ENCODE measurements at regions not wholly inside any gene's neighbourhood (a gene's known extent, or its start where the extent isn't known, plus 50 kb on each side); places are given as distances from the start of the nearest gene placed in this dataset.
"Not testable (repeated sequence)": the region's sequence is repeated elsewhere in the genome, so short reads cannot be mapped to it uniquely, and the experiment has no call there.

GRCh38 chr5:86546582-86546981 is 71.2 kb upstream of the COX7C start:
- intact Hi-C loops (cut with DNase I), result no loop called here
- Histone ChIP-seq H3K9me3 (no peaks in the 10 kb centered on the region), H3K36me3 (no peaks in the 10 kb centered on the region), H3K27ac (no peak overlapping the region), H3K4me3 (no peak overlapping the region), H3K4me1 (no peaks in the 10 kb centered on the region), H3K27me3 (no peaks in the 10 kb centered on the region)
- TF ChIP-seq POLR2A (IDR thresholded peaks at IDR 0.05) (no peak), EP300 (IDR thresholded peaks at IDR 0.05) (no peak), POLR2AphosphoS5 (IDR thresholded peaks at IDR 0.05) (no peak)
- TF ChIP-seq, protein P1, sequence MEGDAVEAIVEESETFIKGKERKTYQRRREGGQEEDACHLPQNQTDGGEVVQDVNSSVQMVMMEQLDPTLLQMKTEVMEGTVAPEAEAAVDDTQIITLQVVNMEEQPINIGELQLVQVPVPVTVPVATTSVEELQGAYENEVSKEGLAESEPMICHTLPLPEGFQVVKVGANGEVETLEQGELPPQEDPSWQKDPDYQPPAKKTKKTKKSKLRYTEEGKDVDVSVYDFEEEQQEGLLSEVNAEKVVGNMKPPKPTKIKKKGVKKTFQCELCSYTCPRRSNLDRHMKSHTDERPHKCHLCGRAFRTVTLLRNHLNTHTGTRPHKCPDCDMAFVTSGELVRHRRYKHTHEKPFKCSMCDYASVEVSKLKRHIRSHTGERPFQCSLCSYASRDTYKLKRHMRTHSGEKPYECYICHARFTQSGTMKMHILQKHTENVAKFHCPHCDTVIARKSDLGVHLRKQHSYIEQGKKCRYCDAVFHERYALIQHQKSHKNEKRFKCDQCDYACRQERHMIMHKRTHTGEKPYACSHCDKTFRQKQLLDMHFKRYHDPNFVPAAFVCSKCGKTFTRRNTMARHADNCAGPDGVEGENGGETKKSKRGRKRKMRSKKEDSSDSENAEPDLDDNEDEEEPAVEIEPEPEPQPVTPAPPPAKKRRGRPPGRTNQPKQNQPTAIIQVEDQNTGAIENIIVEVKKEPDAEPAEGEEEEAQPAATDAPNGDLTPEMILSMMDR (IDR thresholded peaks at IDR 0.05), result no peak
- WGBS, 2 donors, result 67 to 87% methylated on average over 4 of the region's 4 CpGs
- no peak for DNase-seq

- intact Hi-C loops (cut with DNase I), result no loop called here
- TF ChIP-seq POLR2A (IDR thresholded peaks at IDR 0.05) (no peak), POLR2AphosphoS5 (IDR thresholded peaks at IDR 0.05) (no peak), EP300 (IDR thresholded peaks at IDR 0.05) (no peak)
- TF ChIP-seq, protein P1 (IDR thresholded peaks at IDR 0.05), result no peak
- Histone ChIP-seq H3K9me3 (peaks cover 0 to 4% (median 2%) of the 10 kb centered on the region in 4 donors), H3K27me3 (no peaks in the 10 kb centered on the region), H3K4me3 (no peak overlapping the region), H3K27ac (no peak overlapping the region), H3K4me1 (no peaks in the 10 kb centered on the region), H3K36me3 (no peaks in the 10 kb centered on the region)
- 64 to 81% methylated on average over 1 of the region's 1 CpG for WGBS, 2 donors
- DNase-seq, result no peak
Measured at GRCh38 chr5:86554638-86555037, 63.1 kb upstream of the COX7C start.

DNA sequence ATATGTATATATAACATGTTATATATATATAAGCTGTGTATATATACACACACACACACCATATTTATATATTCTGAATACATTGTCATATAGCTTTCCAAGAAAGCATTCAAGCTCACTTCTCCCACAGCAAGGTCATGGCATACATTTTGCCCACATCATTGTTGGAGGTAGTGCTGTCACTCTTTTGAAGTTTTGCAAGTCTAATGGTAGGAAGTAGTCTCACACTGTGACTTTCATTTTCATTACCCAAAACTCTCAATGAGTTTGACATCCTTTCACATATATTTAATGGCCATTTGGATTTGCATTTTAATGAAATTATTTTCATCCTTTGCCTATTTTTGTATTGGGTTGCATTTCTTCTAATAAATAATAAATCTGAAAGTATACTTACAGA is 59.8 kb upstream of the COX7C start:
- no peak for DNase-seq
- Histone ChIP-seq H3K4me1 (no peaks in the 10 kb centered on the region), H3K27me3 (no peaks in the 10 kb centered on the region), H3K9me3 (peaks cover 0 to 4% (median 2%) of the 10 kb centered on the region in 4 donors), H3K36me3 (no peaks in the 10 kb centered on the region), H3K4me3 (no peak overlapping the region), H3K27ac (no peak overlapping the region)
- TF ChIP-seq EP300 (IDR thresholded peaks at IDR 0.05), result no peak
- TF ChIP-seq, protein P1 (IDR thresholded peaks at IDR 0.05), result no peak
- TF ChIP-seq POLR2AphosphoS5 (IDR thresholded peaks at IDR 0.05), result no peak
- TF ChIP-seq POLR2A (IDR thresholded peaks at IDR 0.05), result no peak
- intact Hi-C loops (cut with DNase I), result no loop called here

DNA sequence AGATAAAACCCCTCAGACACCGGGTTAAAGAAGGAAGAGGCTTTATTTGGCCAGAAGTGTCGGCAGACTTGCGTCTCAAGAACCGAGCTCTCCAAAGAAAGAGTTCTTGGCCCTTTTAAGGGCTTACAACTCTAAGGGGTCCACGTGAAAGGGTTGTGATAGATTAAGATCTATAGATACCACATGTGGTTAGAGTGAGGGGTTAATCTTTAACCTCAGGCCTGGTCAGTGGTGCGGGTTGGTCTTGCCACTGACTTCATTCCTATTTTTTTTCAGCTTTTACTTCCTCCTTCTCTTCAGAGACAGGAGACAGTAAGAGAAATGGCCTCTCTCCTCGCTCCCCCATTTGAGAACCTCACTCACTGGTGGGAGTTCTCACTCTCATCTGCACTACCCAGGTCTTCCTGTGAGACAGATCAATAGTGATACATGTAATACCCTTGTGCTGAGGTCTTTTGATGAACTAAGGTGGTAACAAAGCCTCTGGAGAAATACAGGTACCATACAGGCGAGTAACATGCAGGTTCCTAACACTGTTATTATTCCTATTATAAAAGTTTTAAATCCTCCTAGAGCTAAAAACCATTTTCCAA is 52.4 kb upstream of the COX7C start:
- TF ChIP-seq POLR2A (IDR thresholded peaks at IDR 0.05) (no peak), POLR2AphosphoS5 (IDR thresholded peaks at IDR 0.05) (no peak), EP300 (IDR thresholded peaks at IDR 0.05) (no peak)
- TF ChIP-seq, protein P1 (IDR thresholded peaks at IDR 0.05), result no peak
- 69 to 72% methylated on average over 8 of the region's 8 CpGs for WGBS, 2 donors

GRCh38 chr5:86566030-86566429 is 51.7 kb upstream of the COX7C start:
- DNase-seq, result not testable (repeated sequence)

More for the DNA sequence above, 52.4 kb upstream of the COX7C start:
- H3K27me3 ChIP-seq, result no peaks in the 10 kb centered on the region
- H3K4me1 ChIP-seq, result no peaks in the 10 kb centered on the region
- H3K9me3 ChIP-seq, result no peaks in the 10 kb centered on the region
- no peak overlapping the region for H3K4me3 ChIP-seq
- H3K27ac ChIP-seq, result no peak overlapping the region
- intact Hi-C loops (cut with DNase I), result no loop called here
- no peaks in the 10 kb centered on the region for H3K36me3 ChIP-seq
- no peak for DNase-seq

More at GRCh38 chr5:86566030-86566429, 51.7 kb upstream of the COX7C start:
- H3K4me3 ChIP-seq; H3K36me3 ChIP-seq; intact Hi-C loops (cut with DNase I); H3K4me1 ChIP-seq; H3K27me3 ChIP-seq; H3K27ac ChIP-seq; H3K9me3 ChIP-seq: not testable (repeated sequence)
- 58 to 66% methylated on average over 3 of the region's 3 CpGs for WGBS, 2 donors

Small RNAs in the stretch of these regions (small RNA-seq; reads per million reads assigned to genes)
- 0 reads per million in 3 donors for gene RBBP4P6
